A172 (cell line): ENCODE measurements at regions not wholly inside any gene's neighbourhood (a gene's known extent, or its start where the extent isn't known, plus 50 kb on each side); places are given as distances from the start of the nearest gene placed in this dataset.
"Not testable (repeated sequence)": the region's sequence is repeated elsewhere in the genome, so short reads cannot be mapped to it uniquely, and the experiment has no call there.

Experiments
- DNase-seq: peaks from one replicate; pipeline ENCODE4 v3.0.0-alpha.2; 2015; ENCODE audit warnings: low spot score

- no peak for DNase-seq
Observed at GRCh38 chr9:129414377-129414992, 206.4 kb downstream of the C9orf50 start.

GRCh38 chr9:129413537-129414376 is 207.1 kb downstream of the C9orf50 start:
- DNase-seq: peak; percentile 89

- peak; percentile 61 for DNase-seq
Observed at GRCh38 chr9:129412814-129413536, 207.9 kb downstream of the C9orf50 start.

- not testable (repeated sequence) for DNase-seq
Observed at GRCh38 chr9:129412176-129412813, 208.6 kb downstream of the C9orf50 start.

GRCh38 chr9:129411501-129412175 is 209.3 kb downstream of the C9orf50 start:
- no peak for DNase-seq

GRCh38 chr9:129410226-129410625 is 210.7 kb downstream of the C9orf50 start:
- no peak for DNase-seq

- DNase-seq: no peak
Observed at GRCh38 chr9:129408535-129409215, 212.2 kb downstream of the C9orf50 start.

- no peak for DNase-seq
Observed at GRCh38 chr9:129407905-129408452, 212.9 kb downstream of the C9orf50 start.

GRCh38 chr9:129406278-129407225 is 214.3 kb downstream of the C9orf50 start:
- no peak for DNase-seq

GRCh38 chr9:129405827-129406213 is 215.1 kb downstream of the C9orf50 start:
- DNase-seq: no peak

- peak; percentile 68 for DNase-seq
Observed at GRCh38 chr9:129405089-129405826, 215.6 kb downstream of the C9orf50 start.

GRCh38 chr9:129404621-129405020 is 216.3 kb downstream of the C9orf50 start:
- DNase-seq: no peak

- no peak for DNase-seq
Observed at GRCh38 chr9:129403779-129404620, 216.9 kb downstream of the C9orf50 start.

GRCh38 chr9:129402931-129403778 is 217.7 kb downstream of the C9orf50 start:
- no peak for DNase-seq

GRCh38 chr9:129402371-129402739 is 218.5 kb downstream of the C9orf50 start:
- no peak for DNase-seq

GRCh38 chr9:129401623-129402370 is 219.1 kb downstream of the C9orf50 start:
- DNase-seq: peak; percentile 23
